ENCODE measurements at regions not wholly inside any gene's neighbourhood (a gene's known extent, or its start where the extent isn't known, plus 50 kb on each side); places are given as distances from the start of the nearest gene placed in this dataset.

DNA sequence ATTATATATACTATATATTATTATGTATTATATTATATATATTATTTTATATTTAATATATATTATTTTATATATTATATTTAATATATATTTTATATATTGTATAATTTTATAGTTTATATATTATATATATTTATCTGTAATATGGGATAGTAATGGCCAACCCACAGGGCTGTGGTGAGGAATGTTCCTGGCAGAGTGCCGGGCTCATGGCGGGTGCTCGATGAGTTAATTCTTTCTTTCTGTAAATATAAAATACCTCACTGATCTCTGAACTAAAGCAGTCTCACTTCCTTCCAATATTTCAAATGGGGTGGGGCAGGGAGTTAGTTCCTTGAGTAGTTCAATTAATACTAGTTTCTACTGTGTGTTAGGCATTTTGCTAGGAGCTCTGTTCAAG is 389.4 kb downstream of the TSN start:
- no peak for DNase-seq
- TF ChIP-seq GATA1 (IDR thresholded peaks at IDR 0.05; ENCODE audit: low read depth, low read length) (no peak), POLR2A (IDR thresholded peaks at IDR 0.05; ENCODE audit: low read length) (no peak)

DNA sequence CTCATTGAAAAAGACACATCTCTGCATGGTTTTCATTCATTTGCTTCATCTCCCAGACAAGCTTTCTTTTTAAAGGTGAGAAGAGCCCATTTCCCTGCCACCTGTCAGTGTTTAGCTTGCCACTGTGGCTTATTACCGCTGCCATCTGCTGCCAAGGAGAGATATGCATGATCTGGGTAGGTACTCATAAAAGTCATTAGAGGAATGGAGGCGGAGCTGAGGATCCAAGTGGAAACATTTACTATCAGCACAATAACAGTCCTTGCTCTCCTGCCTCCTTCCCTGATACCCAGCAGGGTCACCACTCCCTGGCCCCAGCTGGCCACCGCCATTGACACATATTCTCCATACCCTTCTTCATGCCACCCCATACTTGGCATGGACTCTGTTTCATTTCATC is 390.4 kb downstream of the TSN start:
- no peak for DNase-seq
- TF ChIP-seq POLR2A (IDR thresholded peaks at IDR 0.05; ENCODE audit: low read length) (no peak), GATA1 (IDR thresholded peaks at IDR 0.05; ENCODE audit: low read depth, low read length) (no peak)

DNA sequence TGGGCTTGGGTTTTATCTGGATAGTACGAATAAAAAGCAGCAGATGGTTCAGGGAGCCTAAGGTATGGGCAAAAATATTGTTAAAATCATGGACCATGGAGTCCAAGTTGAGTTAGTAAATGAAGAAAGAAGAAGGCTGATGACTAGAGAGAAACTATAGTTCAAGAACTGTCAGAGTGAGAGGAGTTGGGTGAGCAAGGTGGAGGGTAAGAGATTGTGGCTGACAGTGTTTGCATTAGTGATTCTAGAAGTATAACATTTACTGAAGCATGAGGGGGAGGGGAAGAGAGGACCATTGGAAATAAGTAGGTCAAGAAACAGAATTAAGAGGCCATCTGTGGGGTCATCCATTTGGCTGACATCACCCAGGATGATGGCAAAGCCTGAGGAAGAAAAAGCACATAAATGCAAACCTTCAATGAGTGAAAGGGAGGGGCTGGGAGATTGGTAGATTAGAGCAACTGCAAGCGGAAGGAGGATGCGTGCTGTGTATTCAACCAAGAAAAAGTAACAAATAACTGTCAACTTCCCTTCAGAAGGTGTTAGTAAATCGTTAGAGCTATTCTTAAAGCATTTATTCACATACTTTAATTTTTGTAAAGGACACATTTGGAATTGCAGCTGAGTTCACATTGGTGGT is 392.8 kb downstream of the TSN start:
- DNase-seq = peak in 1 of 2 experiments; percentile 5
- no peak for TF ChIP-seq POLR2A (IDR thresholded peaks at IDR 0.05; ENCODE audit: low read length)
- no peak for TF ChIP-seq GATA1 (IDR thresholded peaks at IDR 0.05; ENCODE audit: low read depth, low read length)

DNA sequence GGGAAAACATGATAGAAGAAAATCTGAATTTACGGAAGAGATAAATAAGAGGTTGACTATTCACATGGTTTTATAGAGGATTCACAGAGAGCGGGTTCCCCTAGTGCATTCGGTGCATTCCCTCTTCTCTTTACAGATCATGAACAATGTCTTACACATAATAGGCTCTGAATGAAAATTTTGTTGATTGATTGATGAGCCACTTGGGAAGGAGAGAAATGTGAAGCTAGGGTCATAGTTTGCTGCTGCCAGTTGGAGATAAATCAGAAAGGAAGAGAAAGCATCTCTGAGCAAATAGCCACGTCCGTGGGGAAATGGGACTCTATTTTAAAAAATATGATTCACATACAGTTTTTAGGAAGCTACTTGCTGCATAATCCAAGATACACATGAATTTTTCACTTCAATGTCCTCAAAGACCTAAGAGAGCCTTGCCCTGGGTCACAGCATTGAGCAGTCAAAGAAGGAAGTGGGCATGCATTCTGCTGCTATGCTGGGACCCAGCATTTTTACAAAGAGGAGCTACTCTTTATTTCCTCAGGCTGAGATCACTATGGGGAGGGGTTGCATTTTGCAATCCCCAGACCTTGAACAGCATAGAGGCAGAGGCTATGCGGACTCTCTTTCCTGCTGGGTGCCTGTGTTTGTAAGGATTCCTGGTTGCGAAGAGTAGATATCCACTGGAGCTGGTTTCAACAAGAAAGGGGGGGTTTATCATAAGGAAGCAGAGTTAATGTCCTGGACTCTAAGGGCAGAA is 395.3 kb downstream of the TSN start:
- no peak for DNase-seq
- no peak for TF ChIP-seq GATA1 (IDR thresholded peaks at IDR 0.05; ENCODE audit: low read depth, low read length)
- no peak for TF ChIP-seq POLR2A (IDR thresholded peaks at IDR 0.05; ENCODE audit: low read length)

DNA sequence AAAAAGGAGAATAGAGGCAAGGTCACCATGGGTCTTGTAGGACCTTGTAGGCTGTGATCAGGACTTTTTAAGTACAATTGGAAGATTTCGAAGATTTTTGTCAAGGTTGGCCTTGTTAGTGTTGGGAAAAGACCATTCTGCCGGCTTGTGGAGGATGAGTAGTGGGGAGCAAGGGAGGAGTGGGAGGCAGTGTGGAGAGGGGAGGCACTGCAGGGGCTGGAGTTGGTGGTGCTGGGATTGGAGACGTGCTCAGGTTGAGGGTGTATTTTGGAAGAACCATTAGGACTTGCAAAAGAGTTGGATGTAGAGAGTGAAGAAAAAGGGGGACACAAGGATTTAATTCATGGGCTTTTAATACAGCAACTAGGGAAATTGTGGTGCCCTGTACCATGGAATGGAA is 397.1 kb downstream of the TSN start:
- no peak for DNase-seq
- TF ChIP-seq GATA1 (IDR thresholded peaks at IDR 0.05; ENCODE audit: low read depth, low read length) (no peak), POLR2A (IDR thresholded peaks at IDR 0.05; ENCODE audit: low read length) (no peak)

DNA sequence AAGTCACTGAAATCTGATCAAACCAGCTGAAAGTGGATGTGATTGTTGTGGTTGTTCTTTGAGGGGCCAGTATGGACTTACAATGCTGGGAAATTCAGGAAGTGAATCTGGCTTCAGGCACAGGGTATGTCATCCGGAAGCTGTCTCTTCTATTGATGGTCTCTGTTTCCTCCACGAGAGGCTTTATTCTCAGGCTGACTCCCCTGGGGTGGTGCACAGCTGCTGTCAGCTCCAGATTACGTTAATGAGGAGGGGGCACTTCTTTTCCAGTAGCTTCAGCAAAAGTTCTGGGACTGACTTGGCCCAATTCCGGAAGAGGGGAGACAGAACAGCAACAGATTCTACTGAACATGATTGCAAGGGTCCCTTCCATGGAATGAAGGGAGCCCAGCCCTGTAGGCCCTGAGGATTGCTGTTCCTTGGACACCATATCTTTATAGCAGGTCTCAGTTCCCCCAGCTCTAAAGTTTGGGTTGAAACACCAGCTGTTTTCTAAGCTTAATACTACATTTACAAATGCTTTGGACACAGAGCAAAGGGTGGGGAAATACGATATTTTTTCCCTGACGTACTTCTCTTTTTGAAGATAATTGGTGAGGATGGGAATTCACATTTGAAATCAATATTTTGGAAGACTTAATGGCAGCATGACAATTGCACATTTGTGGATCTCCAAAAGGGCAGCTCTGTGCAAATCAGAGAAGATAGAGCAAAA is 400.9 kb downstream of the TSN start:
- TF ChIP-seq POLR2A (IDR thresholded peaks at IDR 0.05; ENCODE audit: low read length) (no peak), GATA1 (IDR thresholded peaks at IDR 0.05; ENCODE audit: low read depth, low read length) (no peak)
- DNase-seq = no peak

DNA sequence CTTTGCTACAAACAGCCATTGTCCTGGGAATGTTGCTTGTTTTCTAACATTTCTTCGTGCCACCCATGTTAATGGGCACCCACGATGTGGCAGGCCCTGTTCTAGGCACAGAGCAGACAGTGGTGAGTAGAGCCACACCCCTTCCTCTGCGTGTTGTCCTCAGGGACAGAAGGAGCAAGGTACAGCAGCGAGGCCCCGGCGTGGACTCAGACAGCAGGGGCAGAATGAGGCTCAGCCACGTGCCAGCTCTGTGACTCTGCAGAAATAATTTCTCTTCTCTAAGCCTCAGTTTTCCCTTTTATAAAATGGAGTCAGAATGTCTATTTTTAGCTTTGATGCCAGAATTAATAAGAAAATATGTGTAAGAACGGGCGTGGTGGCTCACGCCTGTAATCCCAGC is 401.7 kb downstream of the TSN start:
- no peak for TF ChIP-seq POLR2A (IDR thresholded peaks at IDR 0.05; ENCODE audit: low read length)
- TF ChIP-seq GATA1 (IDR thresholded peaks at IDR 0.05; ENCODE audit: low read depth, low read length) = no peak

DNA sequence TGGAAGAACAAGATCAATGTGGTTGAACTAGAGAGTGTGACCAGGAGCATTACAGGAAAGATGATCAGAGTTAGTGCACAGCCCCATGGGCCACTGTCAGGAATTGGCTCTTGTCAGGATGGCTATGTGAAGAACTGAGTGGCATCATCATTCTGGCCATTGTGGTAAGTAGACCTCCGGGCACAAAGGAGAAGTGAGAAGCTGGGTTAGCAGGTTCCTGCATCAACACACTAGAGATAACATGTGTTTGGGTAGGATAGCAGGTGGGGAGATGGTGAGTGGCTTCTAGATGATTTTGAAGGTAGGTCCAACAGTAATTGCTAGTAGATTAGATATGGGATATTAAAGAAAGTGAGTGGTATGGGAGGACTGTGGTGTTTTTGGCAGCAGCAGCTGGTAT is 408.2 kb downstream of the TSN start:
- no peak for DNase-seq
- TF ChIP-seq GATA1 (IDR thresholded peaks at IDR 0.05; ENCODE audit: low read depth, low read length) = no peak
- no peak for TF ChIP-seq POLR2A (IDR thresholded peaks at IDR 0.05; ENCODE audit: low read length)

More for the DNA sequence above, 401.7 kb downstream of the TSN start:
- no peak for DNase-seq

DNA sequence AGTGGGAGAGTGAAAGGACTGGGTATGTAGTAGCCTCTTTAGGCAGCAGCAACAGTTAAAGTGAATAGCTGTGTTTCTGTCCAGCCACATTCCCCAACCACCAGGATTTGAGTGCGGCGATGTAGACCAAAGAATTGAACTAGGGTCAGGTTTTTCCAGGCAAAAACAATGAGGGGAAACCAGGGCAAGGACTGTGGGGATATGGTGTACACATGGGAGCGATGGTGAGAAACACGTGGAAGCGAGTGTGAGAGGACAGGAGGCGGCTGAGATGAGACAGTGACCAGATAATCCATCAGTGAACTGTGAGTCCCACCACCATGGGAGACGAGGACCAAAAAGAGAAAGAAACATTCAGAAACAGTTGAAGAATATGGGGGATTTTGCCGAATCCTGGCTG is 409.5 kb downstream of the TSN start:
- TF ChIP-seq GATA1 (IDR thresholded peaks at IDR 0.05; ENCODE audit: low read depth, low read length) (no peak), POLR2A (IDR thresholded peaks at IDR 0.05; ENCODE audit: low read length) (no peak)
- DNase-seq = no peak

DNA sequence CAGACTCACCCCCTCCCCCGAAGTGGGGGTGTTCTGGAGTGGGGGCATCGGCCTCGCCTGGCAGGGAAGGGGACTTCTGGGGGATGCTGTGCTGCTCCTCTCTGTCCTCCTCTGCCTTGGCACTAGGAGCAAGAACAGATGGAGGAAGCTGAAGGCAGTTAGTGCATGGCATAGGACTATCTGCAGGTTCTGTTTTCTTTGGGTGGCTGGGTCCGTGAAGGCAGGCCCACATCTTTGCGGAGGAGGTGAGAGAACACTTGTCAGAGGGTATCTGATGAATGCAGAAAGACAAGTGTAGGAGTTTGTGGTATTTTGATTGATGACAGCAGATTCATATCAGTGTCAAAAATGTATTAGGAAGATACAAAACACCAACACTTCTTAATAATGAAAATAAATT is 411.4 kb downstream of the TSN start:
- no peak for DNase-seq
- TF ChIP-seq GATA1 (IDR thresholded peaks at IDR 0.05; ENCODE audit: low read depth, low read length) (no peak), POLR2A (IDR thresholded peaks at IDR 0.05; ENCODE audit: low read length) (no peak)

DNA sequence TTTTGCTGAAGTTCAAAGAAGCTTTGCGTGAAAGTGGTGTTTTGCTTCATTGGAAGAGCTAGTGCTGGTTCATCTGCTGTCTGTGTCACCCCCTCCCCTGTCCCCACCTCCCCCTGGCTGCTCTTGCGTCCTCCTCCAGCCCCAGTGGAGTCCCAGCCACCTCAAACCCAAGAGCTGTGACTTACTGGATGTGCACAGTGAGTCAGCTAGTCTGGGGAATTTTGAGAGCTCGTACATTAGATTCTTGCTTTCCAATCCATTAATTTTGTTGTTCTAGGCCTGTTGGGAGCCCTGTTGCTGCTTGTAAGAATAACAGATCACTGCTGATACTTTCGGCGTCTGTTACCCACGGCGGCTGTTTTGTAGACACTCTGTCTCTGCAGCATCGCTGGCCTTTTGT is 412.1 kb downstream of the TSN start:
- no peak for DNase-seq
- TF ChIP-seq POLR2A (IDR thresholded peaks at IDR 0.05; ENCODE audit: low read length) (no peak), GATA1 (IDR thresholded peaks at IDR 0.05; ENCODE audit: low read depth, low read length) (no peak)

DNA sequence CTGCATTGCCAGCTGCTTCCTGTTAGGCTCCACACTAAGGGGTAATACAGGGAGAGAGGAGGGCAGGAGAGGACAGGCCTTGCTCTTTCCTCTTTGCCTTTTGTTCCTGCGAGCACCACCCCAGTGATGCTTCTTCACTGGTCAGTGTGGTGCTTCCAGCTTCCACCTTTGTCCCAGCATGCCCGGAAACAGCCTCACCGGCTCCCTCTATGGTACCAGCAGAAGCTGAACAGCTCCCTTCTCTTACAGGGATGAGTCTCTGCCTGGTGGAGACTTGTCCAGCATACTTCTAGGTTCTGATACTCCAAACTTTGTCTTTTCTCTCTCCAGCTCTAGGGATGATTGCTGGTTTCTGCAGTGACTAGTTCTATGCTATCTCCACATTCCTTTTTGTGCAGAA is 413.3 kb downstream of the TSN start:
- TF ChIP-seq POLR2A (IDR thresholded peaks at IDR 0.05; ENCODE audit: low read length) (no peak), GATA1 (IDR thresholded peaks at IDR 0.05; ENCODE audit: low read depth, low read length) (no peak)
- DNase-seq = peak; percentile 9 to 17

DNA sequence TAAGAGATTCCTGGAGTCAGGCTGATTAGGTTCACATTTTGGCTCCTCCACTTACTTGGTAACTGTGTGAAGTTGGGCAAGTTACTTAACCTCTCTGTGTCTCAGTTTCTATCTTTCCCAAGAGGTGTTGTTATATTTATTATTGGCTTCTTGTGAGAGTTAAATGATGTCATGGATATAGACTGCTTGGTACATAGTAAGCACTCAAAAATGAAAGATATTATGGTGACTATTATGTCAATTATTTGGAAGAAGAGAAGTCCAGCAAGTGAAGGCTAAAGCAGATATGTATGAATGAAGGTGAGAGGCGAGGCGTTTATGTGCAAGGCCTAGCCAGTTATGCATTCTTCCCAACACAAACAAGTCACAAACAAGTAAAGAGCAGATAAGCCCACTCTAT is 417.4 kb downstream of the TSN start:
- no peak for TF ChIP-seq POLR2A (IDR thresholded peaks at IDR 0.05; ENCODE audit: low read length)
- TF ChIP-seq GATA1 (IDR thresholded peaks at IDR 0.05; ENCODE audit: low read depth, low read length) = no peak
- DNase-seq = no peak

DNA sequence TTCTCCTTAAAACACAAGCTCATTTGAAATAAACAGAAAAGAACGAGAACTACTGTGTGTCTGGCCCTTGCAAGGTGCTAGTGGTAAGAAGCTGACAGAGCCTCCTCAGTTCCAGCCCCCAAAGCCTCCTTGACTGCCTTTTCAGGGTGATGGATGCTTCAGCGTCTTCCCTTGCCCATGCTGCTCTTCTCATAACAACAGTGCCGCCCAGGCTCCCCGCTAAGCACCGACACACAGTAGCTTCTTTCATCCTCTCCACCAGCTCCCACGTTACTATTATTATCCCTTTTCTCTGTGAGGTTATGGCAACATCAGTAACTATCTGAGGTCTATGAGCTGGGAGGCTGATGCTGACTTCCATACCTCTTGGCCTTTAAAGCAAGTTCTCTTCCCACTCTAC is 418.6 kb downstream of the TSN start:
- TF ChIP-seq GATA1 (IDR thresholded peaks at IDR 0.05; ENCODE audit: low read depth, low read length) (no peak), POLR2A (IDR thresholded peaks at IDR 0.05; ENCODE audit: low read length) (no peak)
- DNase-seq = no peak
